A673 (cell line): ENCODE measurements at regions not wholly inside any gene's neighbourhood (a gene's known extent, or its start where the extent isn't known, plus 50 kb on each side); places are given as distances from the start of the nearest gene placed in this dataset.

Experiments
- BruUV-seq: library from RNA; stranded (reverse); fragments of 400-500 nt; replicated peaks from 2 replicates; lab custom pipeline; 2021; lab: Mats Ljungman, UMichigan
- CTCF ChIA-PET: fragments of 300-600 bp; sonication (Branson Sonifier 250); formaldehyde crosslinking; loops from one replicate; lab custom pipeline; 2022; ENCODE audit warnings: antibody characterized with exemption; lab: Charles Lee
- POLR2A ChIA-PET: fragments of 300-600 bp; sonication (Branson Sonifier 250); formaldehyde crosslinking; loops from one replicate; lab custom pipeline; 2022; ENCODE audit warnings: antibody characterized with exemption; ENCODE audit not compliant: low non-redundant PET; lab: Charles Lee
- DNase-seq: peaks from one replicate; pipeline ENCODE4 v3.0.0-alpha.2; 2015; ENCODE audit warnings: low spot score
- H3K27ac ChIP-seq: fragments of 200-600 bp; sonication (generic); 2 replicates; pipeline ENCODE4 v1.5.1; 2016; ENCODE audit warnings: mixed run types, low read depth, mild to moderate bottlenecking, mixed read lengths, antibody characterized with exemption, low read length; ENCODE audit not compliant: poor library complexity, severe bottlenecking
- H3K27me3 ChIP-seq: fragments of 200-600 bp; sonication (generic); replicated peaks from 2 replicates; pipeline ENCODE4 v1.6.1; 2017; ENCODE audit warnings: mixed run types, low read depth, mild to moderate bottlenecking, mixed read lengths, antibody characterized with exemption, low read length; ENCODE audit not compliant: insufficient read depth, poor library complexity
- H3K36me3 ChIP-seq: fragments of 200-600 bp; sonication (generic); 2 replicates; pipeline ENCODE4 v1.6.1; 2016; ENCODE audit warnings: mixed run types, mild to moderate bottlenecking, mixed read lengths, antibody characterized with exemption, low read length; ENCODE audit not compliant: insufficient read depth, poor library complexity, severe bottlenecking
- H3K4me1 ChIP-seq: fragments of 200-600 bp; sonication (generic); 2 replicates; pipeline ENCODE4 v1.6.1; 2017; ENCODE audit warnings: mixed run types, mild to moderate bottlenecking, mixed read lengths, antibody characterized with exemption, low read length; ENCODE audit not compliant: insufficient read depth, poor library complexity, severe bottlenecking
- H3K4me3 ChIP-seq: fragments of 200-600 bp; sonication (generic); 2 replicates; pipeline ENCODE4 v1.5.1; 2016; ENCODE audit warnings: low read depth, mixed run types, mild to moderate bottlenecking, mixed read lengths, low read length; ENCODE audit not compliant: poor library complexity, severe bottlenecking
- H3K9me3 ChIP-seq: fragments of 200-600 bp; sonication (generic); 2 replicates; pipeline ENCODE4 v1.6.1; 2016; ENCODE audit warnings: mixed run types, low read depth, mild to moderate bottlenecking, mixed read lengths, antibody characterized with exemption, low read length; ENCODE audit not compliant: poor library complexity, severe bottlenecking
- EZH2 ChIP-seq: fragments of 200-600 bp; sonication (generic); IDR thresholded peaks from 2 replicates; pipeline ENCODE4 v1.6.1; 2017; ENCODE audit warnings: borderline replicate concordance, low read depth, mild to moderate bottlenecking, mixed read lengths, antibody characterized with exemption, low read length; ENCODE audit not compliant: poor library complexity, severe bottlenecking
- intact Hi-C: fragments of 100-400 bp; cut with micrococcal nuclease; formaldehyde crosslinking; loops from one replicate; pipeline ENCODE4 v1.10.0; 2022; ENCODE audit not compliant: unreplicated experiment
- TF ChIP-seq, protein P1 (sequence below): fragments of 300-800, 200-600 bp; sonication (generic); conservative IDR thresholded peaks from 2 replicates; pipeline ENCODE4 v1.5.1; 2017; ENCODE audit warnings: low read depth, mild to moderate bottlenecking, antibody characterized with exemption, low read length, moderate library complexity, mixed read lengths

DNA sequence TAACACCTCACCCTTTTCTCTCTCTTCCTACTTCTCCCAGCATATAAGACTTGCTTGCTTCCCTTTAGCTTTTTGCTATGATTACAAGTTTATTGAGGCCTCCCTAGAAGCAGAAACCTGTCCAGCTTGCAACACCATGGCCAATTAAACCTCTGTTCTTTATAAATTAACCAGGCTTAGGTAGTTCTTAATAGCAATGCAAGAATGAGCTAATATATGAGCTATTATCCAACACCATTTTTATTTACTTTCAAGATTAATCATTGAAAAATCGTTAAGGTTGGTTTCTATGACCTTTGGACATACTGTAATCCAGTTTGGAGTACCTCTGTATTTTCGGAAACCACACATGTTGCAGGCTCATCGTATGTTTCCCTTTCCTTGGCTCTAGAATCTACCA lies 643.1 kb downstream of the ZPLD1 start:
- CTCF ChIA-PET, result no interaction called here
- TF ChIP-seq, protein P1, sequence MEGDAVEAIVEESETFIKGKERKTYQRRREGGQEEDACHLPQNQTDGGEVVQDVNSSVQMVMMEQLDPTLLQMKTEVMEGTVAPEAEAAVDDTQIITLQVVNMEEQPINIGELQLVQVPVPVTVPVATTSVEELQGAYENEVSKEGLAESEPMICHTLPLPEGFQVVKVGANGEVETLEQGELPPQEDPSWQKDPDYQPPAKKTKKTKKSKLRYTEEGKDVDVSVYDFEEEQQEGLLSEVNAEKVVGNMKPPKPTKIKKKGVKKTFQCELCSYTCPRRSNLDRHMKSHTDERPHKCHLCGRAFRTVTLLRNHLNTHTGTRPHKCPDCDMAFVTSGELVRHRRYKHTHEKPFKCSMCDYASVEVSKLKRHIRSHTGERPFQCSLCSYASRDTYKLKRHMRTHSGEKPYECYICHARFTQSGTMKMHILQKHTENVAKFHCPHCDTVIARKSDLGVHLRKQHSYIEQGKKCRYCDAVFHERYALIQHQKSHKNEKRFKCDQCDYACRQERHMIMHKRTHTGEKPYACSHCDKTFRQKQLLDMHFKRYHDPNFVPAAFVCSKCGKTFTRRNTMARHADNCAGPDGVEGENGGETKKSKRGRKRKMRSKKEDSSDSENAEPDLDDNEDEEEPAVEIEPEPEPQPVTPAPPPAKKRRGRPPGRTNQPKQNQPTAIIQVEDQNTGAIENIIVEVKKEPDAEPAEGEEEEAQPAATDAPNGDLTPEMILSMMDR, result no peak
- TF ChIP-seq EZH2, result no peak
- Histone ChIP-seq H3K27me3 (no peaks in the 10 kb centered on the region), H3K27ac (no peak overlapping the region), H3K4me3 (no peak overlapping the region), H3K9me3 (no peaks in the 10 kb centered on the region), H3K4me1 (no peaks in the 10 kb centered on the region), H3K36me3 (no peaks in the 10 kb centered on the region)
- BruUV-seq, result no TSS peak
- POLR2A ChIA-PET, result no interaction called here
- no peak for DNase-seq
- intact Hi-C loops, result no loop called here

DNA sequence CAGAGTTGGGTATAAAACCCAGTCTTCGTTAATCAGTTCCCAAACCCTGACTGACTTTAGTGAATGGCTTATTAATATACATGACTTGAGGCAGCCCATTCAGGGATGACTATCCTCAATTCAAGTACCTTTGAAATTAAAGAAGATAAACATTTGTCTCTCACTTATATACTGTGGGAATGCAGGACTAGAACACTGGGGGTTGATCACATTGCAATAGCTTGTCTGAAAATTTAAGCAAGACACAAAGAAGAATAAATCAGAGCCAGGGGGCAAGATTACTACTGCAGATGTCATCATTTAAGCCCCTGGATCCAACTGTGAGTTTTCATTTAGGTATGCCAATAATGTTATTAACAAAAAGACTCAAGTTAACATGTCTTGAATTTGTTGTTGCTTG lies 647.7 kb downstream of the ZPLD1 start:
- H3K36me3 ChIP-seq, result no peaks in the 10 kb centered on the region
- no peaks in the 10 kb centered on the region for H3K9me3 ChIP-seq
- CTCF ChIA-PET, result no interaction called here
- intact Hi-C loops, result no loop called here
- H3K4me1 ChIP-seq, result no peaks in the 10 kb centered on the region
- peak; percentile 5 for DNase-seq
- no peak overlapping the region for H3K4me3 ChIP-seq
- POLR2A ChIA-PET, result no interaction called here
- no TSS peak for BruUV-seq
- H3K27me3 ChIP-seq, result no peaks in the 10 kb centered on the region
- TF ChIP-seq, protein P1, result no peak
- no peak for TF ChIP-seq EZH2
- no peak overlapping the region for H3K27ac ChIP-seq

DNA sequence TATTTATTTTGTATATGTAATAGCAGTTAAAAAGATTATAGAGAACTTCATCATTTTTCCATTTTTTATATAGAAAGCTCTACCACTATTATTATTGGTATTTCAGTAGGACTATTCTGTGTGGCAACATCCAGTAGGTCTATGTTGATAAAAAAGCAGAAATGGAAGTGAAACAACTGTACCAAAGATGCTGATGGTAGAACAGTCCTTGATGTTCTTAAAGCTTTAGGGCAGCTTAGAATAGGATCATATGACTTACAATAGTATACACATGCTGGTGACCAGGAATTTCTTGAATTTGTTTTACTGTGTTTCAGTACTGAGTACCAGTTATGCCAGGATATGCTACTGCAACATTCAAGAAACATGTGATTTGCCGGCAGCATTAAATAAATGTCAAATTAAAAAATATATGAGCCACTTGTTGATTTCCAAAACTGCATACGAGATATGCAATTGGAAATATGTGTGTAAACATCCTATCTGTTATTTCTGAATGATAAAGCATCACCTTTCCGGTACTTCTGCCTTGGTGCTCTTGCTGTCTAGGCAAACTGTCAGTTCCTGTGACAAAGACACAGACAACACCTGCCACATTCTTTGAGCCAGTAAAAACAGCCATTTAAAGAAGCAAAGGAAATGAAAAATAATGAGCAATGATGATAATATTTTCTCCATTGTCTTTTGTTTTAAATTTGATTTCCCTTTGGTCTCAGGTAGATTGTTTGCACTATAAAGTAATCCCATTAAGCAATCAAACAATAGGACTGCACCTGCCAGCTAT lies 649.2 kb downstream of the ZPLD1 start:
- CTCF ChIA-PET, result interaction anchor here (0.6 kb wide), 1 partner anchor 1416 kb away, joined by 3 read pairs; no protein-coding TSS in a partner anchor
- no TSS peak for BruUV-seq
- intact Hi-C loops, result no loop called here
- H3K27me3 ChIP-seq, result no peaks in the 10 kb centered on the region
- H3K4me1 ChIP-seq, result no peaks in the 10 kb centered on the region
- TF ChIP-seq, protein P1, result no peak
- no peak for TF ChIP-seq EZH2
- POLR2A ChIA-PET, result no interaction called here
- H3K27ac ChIP-seq, result no peak overlapping the region
- H3K9me3 ChIP-seq, result no peaks in the 10 kb centered on the region
- no peaks in the 10 kb centered on the region for H3K36me3 ChIP-seq
- H3K4me3 ChIP-seq, result no peak overlapping the region
- DNase-seq, result no peak
